Daoy (cell line): ENCODE measurements at regions not wholly inside any gene's neighbourhood (a gene's known extent, or its start where the extent isn't known, plus 50 kb on each side); places are given as distances from the start of the nearest gene placed in this dataset.
"Not testable (repeated sequence)": the region's sequence is repeated elsewhere in the genome, so short reads cannot be mapped to it uniquely, and the experiment has no call there.

Source experiments
- DNase-seq: peaks from one replicate; pipeline ENCODE4 v3.0.0-alpha.2; 2015; ENCODE audit warnings: low read depth

GRCh38 chr2:147414656-147415055 is 430.2 kb upstream of the ACVR2A start:
- not testable (repeated sequence) for DNase-seq

GRCh38 chr2:147408357-147408756 is 436.5 kb upstream of the ACVR2A start:
- no peak for DNase-seq

- no peak for DNase-seq
Measured at GRCh38 chr2:147405651-147406050, 439.2 kb upstream of the ACVR2A start.

- no peak for DNase-seq
Measured at GRCh38 chr2:147398996-147399395, 445.8 kb upstream of the ACVR2A start.

GRCh38 chr2:147398301-147398700 is 446.5 kb upstream of the ACVR2A start:
- DNase-seq = no peak

GRCh38 chr2:147396890-147397289 is 447.9 kb upstream of the ACVR2A start:
- no peak for DNase-seq

GRCh38 chr2:147394179-147394790 is 450.5 kb upstream of the ACVR2A start:
- DNase-seq = no peak

- DNase-seq = no peak
Measured at GRCh38 chr2:147392180-147392579, 452.6 kb upstream of the ACVR2A start.

- DNase-seq = no peak
Measured at GRCh38 chr2:147390475-147390874, 454.4 kb upstream of the ACVR2A start.

GRCh38 chr2:147389218-147389617 is 455.6 kb upstream of the ACVR2A start:
- no peak for DNase-seq

GRCh38 chr2:147388217-147388616 is 456.6 kb upstream of the ACVR2A start:
- DNase-seq = no peak

- no peak for DNase-seq
Measured at GRCh38 chr2:147386284-147386683, 458.5 kb upstream of the ACVR2A start.

- no peak for DNase-seq
Measured at GRCh38 chr2:147385600-147385999, 459.2 kb upstream of the ACVR2A start.

GRCh38 chr2:147384659-147385058 is 460.2 kb upstream of the ACVR2A start:
- no peak for DNase-seq

GRCh38 chr2:147382322-147382948 is 462.4 kb upstream of the ACVR2A start:
- no peak for DNase-seq

GRCh38 chr2:147378403-147378802 is 466.4 kb upstream of the ACVR2A start:
- DNase-seq = no peak

GRCh38 chr2:147375073-147375472 is 469.8 kb upstream of the ACVR2A start:
- DNase-seq = no peak

GRCh38 chr2:147374423-147374811 is 470.4 kb upstream of the ACVR2A start:
- no peak for DNase-seq

GRCh38 chr2:147373800-147374422 is 470.9 kb upstream of the ACVR2A start:
- no peak for DNase-seq

- DNase-seq = no peak
Measured at GRCh38 chr2:147368306-147368705, 476.5 kb upstream of the ACVR2A start.

- DNase-seq = no peak
Measured at GRCh38 chr2:147366279-147366678, 478.6 kb upstream of the ACVR2A start.

GRCh38 chr2:147365622-147366021 is 479.2 kb upstream of the ACVR2A start:
- no peak for DNase-seq

- no peak for DNase-seq
Measured at GRCh38 chr2:147364597-147364996, 480.2 kb upstream of the ACVR2A start.
